ENCODE measurements at regions not wholly inside any gene's neighbourhood (a gene's known extent, or its start where the extent isn't known, plus 50 kb on each side); places are given as distances from the start of the nearest gene placed in this dataset.

- Histone ChIP-seq H4K8ac (ENCODE audit: low read length) (no peak overlapping the region), H3K4me3 (ENCODE audit: insufficient read depth in 1 of 2, low read depth in 1 of 2, low read length in 2 of 2) (no peak overlapping the region), H3K4me1 (ENCODE audit: control insufficient read depth, insufficient read depth, low read depth, low read length) (peaks cover 13% of the 10 kb centered on the region), H3K36me3 (ENCODE audit: control insufficient read depth in 1 of 2, insufficient read depth in 2 of 2, low read depth in 1 of 2, low read length in 2 of 2) (peaks cover 0 to 3% of the 10 kb centered on the region in 2 experiments), H2AFZ (ENCODE audit: low read depth, low read length) (no peak overlapping the region), H3K14ac (ENCODE audit: low read length in 2 of 2) (no peak overlapping the region), H2AK5ac (ENCODE audit: low read length, severe bottlenecking) (no peak overlapping the region), H3K79me1 (replicated peaks; ENCODE audit: low read length, poor library complexity, severe bottlenecking) (peaks cover 13% of the 10 kb centered on the region), H4K91ac (ENCODE audit: low read length) (no peak overlapping the region), H3K23ac (ENCODE audit: low read length in 2 of 2) (no peak overlapping the region), H2BK15ac (ENCODE audit: low read depth, poor library complexity, severe bottlenecking) (no peak overlapping the region), H2BK5ac (ENCODE audit: low read depth, low read length, poor library complexity, severe bottlenecking) (no peak overlapping the region), H2BK120ac (ENCODE audit: low read depth, low read length) (no peak overlapping the region), H3K9me3 (ENCODE audit: control insufficient read depth, low read length) (no peaks in the 10 kb centered on the region), H3K27me3 (ENCODE audit: control insufficient read depth in 1 of 2, insufficient read depth in 1 of 2, low read length in 2 of 2) (no peaks in the 10 kb centered on the region), H3K4me2 (ENCODE audit: low read length, poor library complexity, severe bottlenecking) (no peak overlapping the region), H3K27ac (ENCODE audit: low read length, poor library complexity, severe bottlenecking) (no peak overlapping the region), H3K18ac (ENCODE audit: low read depth in 1 of 2, low read length in 2 of 2) (peak overlapping the region in 1 of 2 experiments; percentile 38), H3K9ac (ENCODE audit: low read length) (no peak overlapping the region), H2BK12ac (ENCODE audit: low read length in 2 of 2) (no peak overlapping the region), H3K4ac (ENCODE audit: low read depth in 1 of 2, low read length in 2 of 2) (no peak overlapping the region)
- WGBS = 49% methylated on average over 2 of the region's 2 CpGs
- peak; percentile 62 for DNase-seq
Observed at GRCh38 chr9:109906766-109907382, 126.9 kb downstream of the PALM2AKAP2 start.

GRCh38 chr9:109907400-109907799 is 127.4 kb downstream of the PALM2AKAP2 start:
- 86% methylated on average over 5 of the region's 5 CpGs for WGBS
- Histone ChIP-seq H3K9me3 (ENCODE audit: control insufficient read depth, low read length) (no peaks in the 10 kb centered on the region), H3K14ac (ENCODE audit: low read length in 2 of 2) (no peak overlapping the region)

GRCh38 chr9:109907810-109908458 is 127.9 kb downstream of the PALM2AKAP2 start:
- Histone ChIP-seq H3K4ac (ENCODE audit: low read depth in 1 of 2, low read length in 2 of 2) (peak overlapping the region in 1 of 2 experiments; percentile 13), H3K4me1 (ENCODE audit: control insufficient read depth, insufficient read depth, low read depth, low read length) (peaks cover 14% of the 10 kb centered on the region), H3K27me3 (ENCODE audit: control insufficient read depth in 1 of 2, insufficient read depth in 1 of 2, low read length in 2 of 2) (no peaks in the 10 kb centered on the region), H4K8ac (ENCODE audit: low read length) (no peak overlapping the region), H2BK5ac (ENCODE audit: low read depth, low read length, poor library complexity, severe bottlenecking) (no peak overlapping the region), H3K9ac (ENCODE audit: low read length) (no peak overlapping the region), H2BK15ac (ENCODE audit: low read depth, poor library complexity, severe bottlenecking) (no peak overlapping the region), H3K36me3 (ENCODE audit: control insufficient read depth in 1 of 2, insufficient read depth in 2 of 2, low read depth in 1 of 2, low read length in 2 of 2) (peaks cover 0 to 3% of the 10 kb centered on the region in 2 experiments), H3K4me3 (ENCODE audit: insufficient read depth in 1 of 2, low read depth in 1 of 2, low read length in 2 of 2) (no peak overlapping the region), H2BK12ac (ENCODE audit: low read length in 2 of 2) (peak overlapping the region in 1 of 2 experiments; percentile 44), H3K14ac (ENCODE audit: low read length in 2 of 2) (no peak overlapping the region), H3K27ac (ENCODE audit: low read length, poor library complexity, severe bottlenecking) (no peak overlapping the region), H2BK120ac (ENCODE audit: low read depth, low read length) (peak overlapping the region; percentile 21), H3K9me3 (ENCODE audit: control insufficient read depth, low read length) (no peaks in the 10 kb centered on the region), H3K79me1 (replicated peaks; ENCODE audit: low read length, poor library complexity, severe bottlenecking) (peaks cover 13% of the 10 kb centered on the region), H2AFZ (ENCODE audit: low read depth, low read length) (no peak overlapping the region), H3K23ac (ENCODE audit: low read length in 2 of 2) (no peak overlapping the region), H4K91ac (ENCODE audit: low read length) (no peak overlapping the region), H2AK5ac (ENCODE audit: low read length, severe bottlenecking) (no peak overlapping the region), H3K4me2 (ENCODE audit: low read length, poor library complexity, severe bottlenecking) (no peak overlapping the region), H3K18ac (ENCODE audit: low read depth in 1 of 2, low read length in 2 of 2) (peak overlapping the region; percentile 37 to 76)
- peak; percentile 51 for DNase-seq
- WGBS = 90% methylated on average over 4 of the region's 4 CpGs

More at GRCh38 chr9:109907400-109907799, 127.4 kb downstream of the PALM2AKAP2 start:
- no peak overlapping the region for H2AK5ac ChIP-seq (ENCODE audit: low read length, severe bottlenecking)
- H2AFZ ChIP-seq (ENCODE audit: low read depth, low read length) = no peak overlapping the region
- no peak overlapping the region for H2BK12ac ChIP-seq (ENCODE audit: low read length in 2 of 2)
- H2BK15ac ChIP-seq (ENCODE audit: low read depth, poor library complexity, severe bottlenecking) = no peak overlapping the region
- H3K36me3 ChIP-seq (ENCODE audit: control insufficient read depth in 1 of 2, insufficient read depth in 2 of 2, low read depth in 1 of 2, low read length in 2 of 2) = peaks cover 0 to 3% of the 10 kb centered on the region in 2 experiments
- H3K27me3 ChIP-seq (ENCODE audit: control insufficient read depth in 1 of 2, insufficient read depth in 1 of 2, low read length in 2 of 2) = no peaks in the 10 kb centered on the region
- H3K4ac ChIP-seq (ENCODE audit: low read depth in 1 of 2, low read length in 2 of 2) = peak overlapping the region in 1 of 2 experiments; percentile 40
- H3K18ac ChIP-seq (ENCODE audit: low read depth in 1 of 2, low read length in 2 of 2) = peak overlapping the region; percentile 30 to 38
- H3K9ac ChIP-seq (ENCODE audit: low read length) = no peak overlapping the region
- H3K23ac ChIP-seq (ENCODE audit: low read length in 2 of 2) = no peak overlapping the region
- H2BK120ac ChIP-seq (ENCODE audit: low read depth, low read length) = no peak overlapping the region
- H3K4me3 ChIP-seq (ENCODE audit: insufficient read depth in 1 of 2, low read depth in 1 of 2, low read length in 2 of 2) = no peak overlapping the region
- H2BK5ac ChIP-seq (ENCODE audit: low read depth, low read length, poor library complexity, severe bottlenecking) = no peak overlapping the region
- H4K91ac ChIP-seq (ENCODE audit: low read length) = no peak overlapping the region
- no peak overlapping the region for H4K8ac ChIP-seq (ENCODE audit: low read length)
- H3K4me2 ChIP-seq (ENCODE audit: low read length, poor library complexity, severe bottlenecking) = no peak overlapping the region
- no peak overlapping the region for H3K27ac ChIP-seq (ENCODE audit: low read length, poor library complexity, severe bottlenecking)
- no peak for DNase-seq
- peaks cover 13% of the 10 kb centered on the region for H3K79me1 ChIP-seq (replicated peaks; ENCODE audit: low read length, poor library complexity, severe bottlenecking)
- peaks cover 14% of the 10 kb centered on the region for H3K4me1 ChIP-seq (ENCODE audit: control insufficient read depth, insufficient read depth, low read depth, low read length)
